ENCODE measurements at regions not wholly inside any gene's neighbourhood (a gene's known extent, or its start where the extent isn't known, plus 50 kb on each side); places are given as distances from the start of the nearest gene placed in this dataset.
"Not testable (repeated sequence)": the region's sequence is repeated elsewhere in the genome, so short reads cannot be mapped to it uniquely, and the experiment has no call there.

- not testable (repeated sequence) for DNase-seq (ENCODE audit: low spot score)
Measured at GRCh38 chr2:90226465-90227072, 1535.1 kb downstream of the RPIA start.

- DNase-seq (ENCODE audit: low spot score): not testable (repeated sequence)
Measured at GRCh38 chr2:90231199-90231598, 1539.7 kb downstream of the RPIA start.

GRCh38 chr2:90235452-90235851, 1544.0 kb downstream of the RPIA start:
- not testable (repeated sequence) for DNase-seq (ENCODE audit: low spot score)

- peak; percentile 42 for DNase-seq (ENCODE audit: low spot score)
Measured at GRCh38 chr2:90237923-90238361, 1546.5 kb downstream of the RPIA start.

- not testable (repeated sequence) for DNase-seq (ENCODE audit: low spot score)
Measured at GRCh38 chr2:90238505-90239230, 1547.2 kb downstream of the RPIA start.

- not testable (repeated sequence) for DNase-seq (ENCODE audit: low spot score)
Measured at GRCh38 chr2:90239769-90240168, 1548.3 kb downstream of the RPIA start.

GRCh38 chr2:90244902-90245765, 1553.7 kb downstream of the RPIA start:
- not testable (repeated sequence) for DNase-seq (ENCODE audit: low spot score)

GRCh38 chr2:90248400-90248799, 1556.9 kb downstream of the RPIA start:
- DNase-seq (ENCODE audit: low spot score): not testable (repeated sequence)

GRCh38 chr2:90250350-90250749, 1558.9 kb downstream of the RPIA start:
- DNase-seq (ENCODE audit: low spot score): not testable (repeated sequence)

- not testable (repeated sequence) for DNase-seq (ENCODE audit: low spot score)
Measured at GRCh38 chr2:90251576-90251975, 1560.1 kb downstream of the RPIA start.

GRCh38 chr2:90253306-90253705, 1561.8 kb downstream of the RPIA start:
- DNase-seq (ENCODE audit: low spot score): not testable (repeated sequence)

- not testable (repeated sequence) for DNase-seq (ENCODE audit: low spot score)
Measured at GRCh38 chr2:90266888-90267287, 1575.4 kb downstream of the RPIA start.

- not testable (repeated sequence) for DNase-seq (ENCODE audit: low spot score)
Measured at GRCh38 chr2:90287751-90288150, 1596.3 kb downstream of the RPIA start.

- not testable (repeated sequence) for DNase-seq (ENCODE audit: low spot score)
Measured at GRCh38 chr2:90288396-90288795, 1596.9 kb downstream of the RPIA start.

GRCh38 chr2:90289291-90289980, 1598.0 kb downstream of the RPIA start:
- DNase-seq (ENCODE audit: low spot score): not testable (repeated sequence)

- not testable (repeated sequence) for DNase-seq (ENCODE audit: low spot score)
Measured at GRCh38 chr2:90290701-90291100, 1599.2 kb downstream of the RPIA start.

- not testable (repeated sequence) for DNase-seq (ENCODE audit: low spot score)
Measured at GRCh38 chr2:90291168-90291883, 1599.9 kb downstream of the RPIA start.

- not testable (repeated sequence) for DNase-seq (ENCODE audit: low spot score)
Measured at GRCh38 chr2:90291934-90292333, 1600.5 kb downstream of the RPIA start.

- not testable (repeated sequence) for DNase-seq (ENCODE audit: low spot score)
Measured at GRCh38 chr2:90292451-90292850, 1601.0 kb downstream of the RPIA start.

GRCh38 chr2:90293224-90293623, 1601.8 kb downstream of the RPIA start:
- not testable (repeated sequence) for DNase-seq (ENCODE audit: low spot score)

GRCh38 chr2:90293806-90294205, 1602.3 kb downstream of the RPIA start:
- DNase-seq (ENCODE audit: low spot score): not testable (repeated sequence)

All from SW480 (cell line).